DND-41 (cell line): ENCODE measurements at regions not wholly inside any gene's neighbourhood (a gene's known extent, or its start where the extent isn't known, plus 50 kb on each side); places are given as distances from the start of the nearest gene placed in this dataset.

Experiments
- EZH2 ChIP-seq: IDR thresholded peaks from 3 replicates; pipeline ENCODE4 v1.6.1; 2012; ENCODE audit warnings: borderline replicate concordance, low read depth, mild to moderate bottlenecking, moderate library complexity, low read length, inconsistent platforms; ENCODE audit not compliant: severe bottlenecking
- TF ChIP-seq, protein P1 (sequence below): IDR thresholded peaks from 2 replicates; pipeline ENCODE4 v1.5.1; 2012; ENCODE audit warnings: borderline replicate concordance, low read length, moderate library complexity, mild to moderate bottlenecking; ENCODE audit not compliant: poor library complexity, severe bottlenecking; ENCODE audit errors: extremely low read depth

DNA sequence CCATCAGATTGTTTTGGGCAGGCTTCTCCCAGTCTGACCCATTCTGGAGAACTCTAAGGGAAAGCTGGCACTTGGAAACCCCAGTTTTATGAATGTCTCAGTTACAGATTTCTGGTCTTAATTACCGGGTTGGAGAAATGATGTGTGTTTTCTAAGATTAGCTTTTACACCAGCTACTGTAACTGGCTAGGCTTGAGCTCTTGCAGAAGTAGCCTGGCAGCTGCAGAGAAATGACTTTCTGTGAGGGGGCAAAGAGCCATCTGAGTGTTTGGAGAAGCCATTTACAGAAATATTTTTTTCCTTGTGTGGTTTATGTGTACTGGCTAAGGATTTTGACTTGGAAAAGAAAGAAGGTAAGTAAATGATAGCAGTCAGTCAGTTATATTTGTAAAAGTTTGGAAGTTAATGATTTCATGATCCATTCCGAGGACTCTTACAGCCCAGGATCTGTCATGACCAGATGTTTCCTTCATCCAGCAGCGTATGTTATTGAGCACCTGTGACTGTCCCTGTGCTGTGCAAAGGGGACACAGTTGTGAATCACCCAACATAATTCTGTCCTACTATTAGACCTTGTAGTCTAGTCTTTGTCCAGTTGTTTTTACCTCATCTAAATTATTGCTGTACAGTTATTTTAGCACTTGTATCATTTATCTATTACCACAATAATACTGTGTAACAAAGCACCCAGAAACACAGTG lies 53.7 kb upstream of the GDNF start:
- TF ChIP-seq, protein P1, sequence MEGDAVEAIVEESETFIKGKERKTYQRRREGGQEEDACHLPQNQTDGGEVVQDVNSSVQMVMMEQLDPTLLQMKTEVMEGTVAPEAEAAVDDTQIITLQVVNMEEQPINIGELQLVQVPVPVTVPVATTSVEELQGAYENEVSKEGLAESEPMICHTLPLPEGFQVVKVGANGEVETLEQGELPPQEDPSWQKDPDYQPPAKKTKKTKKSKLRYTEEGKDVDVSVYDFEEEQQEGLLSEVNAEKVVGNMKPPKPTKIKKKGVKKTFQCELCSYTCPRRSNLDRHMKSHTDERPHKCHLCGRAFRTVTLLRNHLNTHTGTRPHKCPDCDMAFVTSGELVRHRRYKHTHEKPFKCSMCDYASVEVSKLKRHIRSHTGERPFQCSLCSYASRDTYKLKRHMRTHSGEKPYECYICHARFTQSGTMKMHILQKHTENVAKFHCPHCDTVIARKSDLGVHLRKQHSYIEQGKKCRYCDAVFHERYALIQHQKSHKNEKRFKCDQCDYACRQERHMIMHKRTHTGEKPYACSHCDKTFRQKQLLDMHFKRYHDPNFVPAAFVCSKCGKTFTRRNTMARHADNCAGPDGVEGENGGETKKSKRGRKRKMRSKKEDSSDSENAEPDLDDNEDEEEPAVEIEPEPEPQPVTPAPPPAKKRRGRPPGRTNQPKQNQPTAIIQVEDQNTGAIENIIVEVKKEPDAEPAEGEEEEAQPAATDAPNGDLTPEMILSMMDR, result no peak
- TF ChIP-seq EZH2, result no peak
